ENCODE measurements at regions not wholly inside any gene's neighbourhood (a gene's known extent, or its start where the extent isn't known, plus 50 kb on each side); places are given as distances from the start of the nearest gene placed in this dataset.
"Not testable (repeated sequence)": the region's sequence is repeated elsewhere in the genome, so short reads cannot be mapped to it uniquely, and the experiment has no call there.

- DNase-seq = not testable (repeated sequence)
These were observed 62.8 kb downstream of the SCP2D1 start for GRCh38 chr20:18876394-18876793.

DNA sequence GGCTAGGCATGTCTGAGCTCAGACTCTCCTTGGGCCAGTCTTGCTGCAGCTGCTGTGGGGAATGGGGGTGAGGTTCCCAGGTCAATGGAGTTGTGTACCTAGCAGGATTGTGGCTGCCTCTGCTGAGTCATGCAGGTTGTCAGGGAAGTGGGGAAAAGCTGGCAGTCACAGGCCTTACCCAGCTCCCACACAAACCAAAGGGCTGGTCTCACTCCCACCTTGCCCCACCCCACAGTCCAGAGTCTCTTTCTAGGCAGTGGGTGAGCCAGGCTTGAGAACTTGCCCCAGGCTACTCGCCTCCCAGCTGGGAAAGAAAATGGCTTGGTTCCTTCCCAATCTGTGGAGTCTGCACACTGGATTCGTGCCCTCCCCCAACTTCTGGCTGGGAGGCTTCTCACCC, 65.7 kb downstream of the SCP2D1 start:
- ATAC-seq (no peak), DNase-seq (no peak)

More at GRCh38 chr20:18876394-18876793, 62.8 kb downstream of the SCP2D1 start:
- not testable (repeated sequence) for ATAC-seq

- DNase-seq (no peak), ATAC-seq (no peak)
These were observed 73.2 kb downstream of the SCP2D1 start for GRCh38 chr20:18886756-18887155.

DNA sequence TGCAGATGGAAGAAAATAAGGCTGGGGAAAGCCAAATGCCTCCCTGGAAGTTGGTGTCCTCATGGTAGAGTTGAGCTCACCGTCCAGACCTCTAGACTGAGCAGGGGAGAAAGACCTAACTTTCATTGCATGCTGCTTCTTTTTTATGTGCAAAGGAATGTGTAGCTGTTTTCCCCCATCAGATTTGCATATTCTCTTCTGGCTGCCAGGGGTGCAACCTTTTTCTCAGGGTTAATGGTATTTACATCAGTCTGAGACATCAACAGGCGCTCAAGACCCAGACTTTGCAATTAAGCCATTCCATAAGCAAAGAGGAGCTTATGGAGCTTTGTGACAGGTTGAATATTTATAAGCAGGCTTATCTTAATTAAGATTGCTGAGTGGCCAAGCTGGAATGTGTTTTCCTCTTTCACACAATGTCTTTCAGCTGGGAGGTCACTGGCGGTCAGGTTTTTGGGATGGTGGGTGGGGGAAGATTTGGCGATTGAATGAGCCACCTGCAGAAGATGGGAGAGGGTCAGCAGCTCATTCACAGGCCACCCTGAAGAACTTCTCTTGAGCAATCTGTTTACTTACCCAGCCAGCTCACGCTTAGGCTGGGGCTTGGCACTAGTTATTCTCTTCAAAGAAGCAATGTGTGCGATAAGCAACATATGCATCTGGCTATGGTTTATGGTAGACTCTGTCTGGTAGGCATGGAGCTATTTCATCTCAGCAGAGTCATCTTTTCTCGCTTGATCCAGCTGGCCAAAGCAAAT, 88.6 kb downstream of the SCP2D1 start:
- DNase-seq = no peak
- no peak for ATAC-seq

GRCh38 chr20:18904192-18904591, 90.6 kb downstream of the SCP2D1 start:
- DNase-seq (no peak), ATAC-seq (no peak)

DNA sequence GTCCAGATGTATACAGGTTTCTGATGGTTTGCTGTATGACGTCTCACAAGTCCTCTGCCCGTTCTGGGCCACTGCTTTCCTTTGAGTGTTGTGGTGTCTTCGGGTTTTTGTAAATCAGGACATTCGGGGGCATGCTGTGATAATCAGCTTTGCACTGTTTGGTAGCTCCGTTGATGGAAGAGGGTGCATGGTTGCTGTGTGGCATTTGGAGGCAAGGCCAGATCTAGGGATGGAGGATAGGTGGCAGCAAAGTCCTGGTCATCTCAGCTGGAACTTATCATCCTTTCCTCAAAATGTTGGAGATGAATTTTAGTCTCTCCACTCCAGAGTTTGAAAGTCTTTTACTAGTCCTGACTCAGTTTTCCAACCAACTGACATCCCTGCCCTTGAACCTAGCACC, 91.0 kb downstream of the SCP2D1 start:
- no peak for ATAC-seq

GRCh38 chr20:18906046-18906445, 92.5 kb downstream of the SCP2D1 start:
- no peak for DNase-seq
- ATAC-seq = no peak

More for the DNA sequence above, 91.0 kb downstream of the SCP2D1 start:
- no peak for DNase-seq

GRCh38 chr20:18907353-18907752, 93.8 kb downstream of the SCP2D1 start:
- DNase-seq (no peak), ATAC-seq (no peak)

DNA sequence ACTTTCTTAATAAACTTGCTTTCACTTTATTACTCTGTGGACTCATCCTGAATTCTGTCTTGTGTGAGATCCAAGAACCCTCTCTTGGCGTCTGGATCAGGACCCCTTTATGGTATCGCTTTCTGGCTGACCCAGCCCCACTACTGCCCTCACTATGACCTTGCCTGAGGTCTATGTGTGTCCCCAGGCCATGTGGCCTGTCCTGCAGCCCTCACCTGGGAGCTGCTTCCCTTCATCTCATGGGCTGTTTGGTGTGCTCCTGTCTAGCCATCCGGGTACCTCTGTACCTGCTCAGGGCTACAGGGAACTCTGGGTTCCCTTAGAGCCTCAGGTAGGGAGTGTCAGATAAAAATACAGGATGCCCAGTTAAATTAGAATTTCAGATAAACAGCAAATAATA, 94.5 kb downstream of the SCP2D1 start:
- ATAC-seq = no peak
- no peak for DNase-seq

DNA sequence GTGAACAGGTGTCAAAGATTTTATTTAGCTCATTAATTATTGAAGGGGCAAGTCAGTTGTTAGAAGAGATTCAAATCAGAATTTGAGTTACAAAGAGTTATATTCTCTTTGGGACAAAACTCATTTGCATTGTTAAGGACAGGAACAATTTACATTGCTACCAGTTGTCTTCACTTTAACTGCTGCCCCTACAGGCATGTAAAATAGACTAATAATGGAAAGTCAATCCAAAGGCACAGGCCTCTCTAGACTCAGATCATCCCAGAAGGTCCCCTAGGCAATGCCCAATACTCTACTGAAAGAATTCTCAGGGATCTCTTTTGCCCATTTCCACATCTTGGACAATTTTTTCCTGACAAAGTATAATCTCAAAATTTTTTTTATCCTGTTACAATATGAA, 95.7 kb downstream of the SCP2D1 start:
- no peak for ATAC-seq
- DNase-seq = no peak

DNA sequence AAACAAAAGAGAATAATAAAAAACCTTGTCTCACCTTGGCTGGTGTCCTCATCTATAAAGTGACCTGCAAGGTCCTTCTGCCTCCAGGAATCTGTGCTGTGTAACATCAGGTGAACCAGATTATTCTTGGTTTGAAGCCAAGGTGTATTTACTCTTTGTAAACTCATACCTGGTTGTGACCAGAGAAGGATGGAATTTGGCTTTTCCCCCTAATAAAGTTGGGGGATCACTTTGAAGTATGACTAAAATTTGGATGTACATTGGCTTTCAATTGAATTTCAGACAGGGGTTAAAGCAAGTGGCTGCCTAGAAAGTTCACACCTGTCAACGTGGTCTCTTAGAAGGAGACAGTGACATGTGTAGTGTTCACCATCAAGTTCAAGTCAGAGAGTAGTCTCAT, 100.1 kb downstream of the SCP2D1 start:
- no peak for DNase-seq
- ATAC-seq = no peak

GRCh38 chr20:18914796-18915195, 101.2 kb downstream of the SCP2D1 start:
- DNase-seq (no peak), ATAC-seq (no peak)

GRCh38 chr20:18916886-18917750, 103.5 kb downstream of the SCP2D1 start:
- peak; percentile 67 for ATAC-seq
- no peak for DNase-seq

GRCh38 chr20:18919996-18920395, 106.4 kb downstream of the SCP2D1 start:
- DNase-seq (no peak), ATAC-seq (no peak)

- ATAC-seq (no peak), DNase-seq (no peak)
These were observed 107.7 kb downstream of the SCP2D1 start for GRCh38 chr20:18921291-18921690.

- ATAC-seq (no peak), DNase-seq (no peak)
These were observed 108.7 kb downstream of the SCP2D1 start for GRCh38 chr20:18922251-18922650.

DNA sequence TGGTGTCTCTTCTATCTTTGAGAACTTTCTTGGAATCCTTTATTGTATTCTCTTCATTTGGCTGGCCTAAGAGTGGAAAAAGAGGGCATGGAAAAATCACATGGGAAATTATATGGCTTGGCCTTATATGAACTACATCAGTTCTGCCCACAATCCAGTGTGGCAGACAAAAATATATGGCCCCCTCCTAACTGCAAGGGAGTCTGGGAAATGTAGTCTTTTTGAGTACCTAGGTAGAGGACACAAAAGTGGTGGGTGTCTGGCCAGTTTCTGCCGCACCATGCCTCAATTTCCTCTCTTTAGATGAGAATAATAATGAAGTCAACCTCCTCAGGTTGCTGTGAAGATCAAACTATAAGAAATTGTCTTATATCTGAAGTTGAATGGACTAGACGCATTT, 109.3 kb downstream of the SCP2D1 start:
- DNase-seq (no peak), ATAC-seq (no peak)

DNA sequence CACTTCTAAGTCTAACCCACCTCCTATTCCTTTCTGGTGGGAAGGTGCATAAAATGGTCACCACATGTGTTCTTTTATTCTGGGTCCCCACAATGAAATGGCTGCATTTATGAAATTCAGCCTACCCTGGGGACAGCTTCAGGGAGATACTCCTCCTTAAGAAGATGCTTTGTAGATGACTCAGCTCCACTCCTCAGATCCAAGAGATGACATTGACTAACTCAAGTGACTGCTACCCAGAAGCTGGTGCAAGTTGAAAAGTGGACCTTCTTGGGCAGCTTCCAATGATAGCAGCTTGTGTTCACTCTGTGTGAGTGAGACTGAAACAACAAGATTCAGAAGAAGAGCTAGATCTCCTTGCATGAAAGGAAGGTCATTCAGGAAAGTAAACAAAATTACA, 113.4 kb downstream of the SCP2D1 start:
- DNase-seq (no peak), ATAC-seq (no peak)

- DNase-seq = no peak
- no peak for ATAC-seq
These were observed 115.0 kb downstream of the SCP2D1 start for GRCh38 chr20:18928626-18929025.

GRCh38 chr20:18929800-18930199, 116.2 kb downstream of the SCP2D1 start:
- DNase-seq = no peak
- no peak for ATAC-seq

DNA sequence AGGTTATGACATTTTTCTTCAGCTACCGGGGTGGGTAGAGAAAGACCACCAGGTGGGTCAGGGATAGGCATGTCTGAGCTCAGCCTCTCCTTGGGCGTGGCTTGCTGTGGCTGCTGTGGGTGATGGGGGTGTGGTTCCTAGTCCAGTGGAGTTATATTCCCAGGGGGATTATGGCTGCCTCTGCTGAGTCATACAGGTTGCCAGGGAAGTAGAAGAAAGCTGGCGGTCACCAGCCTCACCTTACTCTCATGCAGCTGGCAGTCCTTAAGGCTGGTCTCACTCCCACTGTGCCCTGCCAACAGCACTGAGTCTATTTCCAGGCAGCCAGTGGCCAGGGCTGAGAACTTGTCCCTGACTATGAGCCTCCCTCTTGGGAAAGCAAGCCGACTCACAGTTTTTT, 130.0 kb downstream of the SCP2D1 start:
- ATAC-seq (no peak), DNase-seq (no peak)

DNA sequence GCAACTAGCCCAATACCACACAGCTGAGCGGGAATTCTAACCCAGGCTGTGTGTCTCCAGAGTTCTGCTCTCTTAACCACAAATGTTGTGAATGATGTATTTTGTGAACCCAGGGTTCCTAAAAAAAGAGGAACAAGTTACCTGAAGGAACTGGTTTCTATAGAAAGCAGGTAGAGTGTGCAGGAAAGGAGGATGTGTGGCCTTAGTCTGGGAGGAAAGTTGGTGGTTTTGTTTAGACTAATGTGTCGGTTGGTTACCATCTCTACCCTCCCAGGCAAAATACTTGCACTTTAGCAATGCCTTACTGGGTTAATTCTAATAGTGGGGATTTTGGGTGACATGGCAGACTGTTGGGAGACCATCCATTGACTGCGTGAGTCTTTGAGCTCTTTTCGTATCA, 143.3 kb downstream of the SCP2D1 start:
- DNase-seq (no peak), ATAC-seq (no peak)

GRCh38 chr20:18957328-18957727, 143.7 kb downstream of the SCP2D1 start:
- DNase-seq (no peak), ATAC-seq (no peak)

DNA sequence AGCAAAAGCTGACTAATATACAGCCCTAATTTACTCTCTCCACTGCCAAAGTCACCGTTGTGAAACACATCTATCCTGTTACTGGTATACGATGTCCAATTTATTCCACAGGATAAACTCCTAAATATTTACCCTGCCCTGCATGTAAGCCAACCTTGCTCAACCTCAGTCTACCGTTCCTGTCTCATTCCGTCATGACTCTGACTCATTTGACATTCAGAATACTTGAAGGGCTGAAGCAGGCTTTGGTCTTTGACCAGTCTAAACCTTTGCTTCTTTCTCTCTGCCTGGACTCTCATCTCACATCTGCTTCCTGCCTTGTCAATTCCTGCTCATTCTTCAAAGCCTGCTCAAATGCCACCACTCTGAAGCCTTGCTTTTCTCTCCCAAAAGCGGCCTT, 157.5 kb downstream of the SCP2D1 start:
- no peak for DNase-seq
- no peak for ATAC-seq

All from stimulated activated naive CD8-positive, alpha-beta T cell treated with anti-CD3 and anti-CD28 coated beads, Interleukin-15, Interleukin-2, amounts not matched to agents 100 U/mL and 50 U/mL, for 24 hours (primary cell).